ENCODE measurements at regions not wholly inside any gene's neighbourhood (a gene's known extent, or its start where the extent isn't known, plus 50 kb on each side); places are given as distances from the start of the nearest gene placed in this dataset.

DNA sequence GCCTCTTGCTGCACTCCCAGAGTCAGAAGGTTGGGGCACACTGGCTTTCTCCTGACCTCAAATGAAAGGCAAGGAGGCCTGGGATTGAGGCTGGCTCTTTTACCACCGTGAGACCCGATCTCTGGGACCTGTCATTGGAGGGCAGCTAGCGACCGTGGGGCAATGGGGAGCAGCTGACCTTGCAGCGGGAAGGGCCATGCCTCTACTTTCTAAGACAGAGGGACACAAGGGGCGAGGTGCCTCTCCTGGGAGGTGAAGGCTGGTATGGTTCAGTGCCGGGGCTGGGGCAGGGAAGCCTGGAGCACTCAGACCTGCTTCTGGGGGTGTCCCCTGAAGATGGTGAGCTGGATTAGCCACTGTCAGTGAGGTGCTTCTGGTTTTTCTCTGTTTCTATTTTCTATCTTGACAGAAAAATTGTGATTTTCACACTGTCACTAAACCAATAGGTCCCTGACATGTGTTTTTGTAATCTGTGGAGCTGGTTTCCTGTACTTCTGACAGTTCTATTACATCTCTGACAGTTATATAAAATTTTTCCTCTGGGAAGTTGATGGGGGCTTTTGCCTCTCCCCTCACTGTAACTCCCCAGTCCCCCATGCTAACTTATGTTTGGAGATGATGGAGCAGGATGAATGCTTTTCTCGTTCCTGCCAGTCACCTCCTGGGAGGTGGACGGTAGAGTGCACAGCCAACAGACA lies 340.8 kb downstream of the RPS24 start:
- no peak for DNase-seq

DNA sequence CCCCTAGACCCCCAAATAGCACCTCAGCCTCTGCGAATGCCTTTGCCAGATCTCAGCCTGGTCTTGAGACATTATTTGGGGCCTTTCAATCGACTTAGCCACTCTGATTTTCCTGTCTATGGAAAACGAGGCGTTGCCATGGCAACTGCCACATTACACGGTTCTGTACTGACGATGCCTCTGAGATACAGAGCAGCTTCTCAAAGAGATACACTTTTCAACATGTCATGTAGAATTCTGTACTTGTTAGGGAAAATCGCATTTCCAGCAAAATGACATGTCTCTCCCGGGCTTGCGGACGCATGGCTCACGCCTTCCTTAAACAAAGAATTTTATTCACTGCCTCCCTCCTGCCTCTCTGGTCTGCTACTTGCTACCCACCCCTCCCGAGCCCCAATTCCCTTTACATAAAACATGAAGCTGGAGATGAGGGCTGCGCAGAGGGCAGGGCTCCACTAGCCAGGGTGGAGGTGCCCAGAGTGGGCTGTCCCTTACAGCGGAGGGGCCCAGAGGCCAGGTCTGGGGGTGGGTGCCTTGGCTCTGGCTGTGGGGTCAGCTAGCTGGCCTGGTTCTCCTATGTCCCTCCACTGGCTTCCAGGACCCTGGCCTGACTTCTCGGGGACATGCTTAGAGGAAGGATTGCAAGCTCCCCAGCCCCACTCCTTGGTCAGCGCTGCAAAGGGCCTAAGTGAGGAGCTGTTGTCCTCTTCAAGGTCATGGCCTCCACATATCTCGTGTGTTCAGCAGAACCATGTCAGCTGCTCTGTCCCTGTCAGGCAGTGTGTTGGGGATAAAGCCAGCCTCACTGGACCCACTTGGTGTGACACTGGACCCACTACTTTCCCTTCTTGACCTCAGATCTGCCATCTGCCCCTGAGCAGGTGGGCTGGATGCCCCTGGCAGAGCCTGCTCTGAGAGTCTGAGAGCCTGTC lies 342.5 kb downstream of the RPS24 start:
- no peak for DNase-seq

DNA sequence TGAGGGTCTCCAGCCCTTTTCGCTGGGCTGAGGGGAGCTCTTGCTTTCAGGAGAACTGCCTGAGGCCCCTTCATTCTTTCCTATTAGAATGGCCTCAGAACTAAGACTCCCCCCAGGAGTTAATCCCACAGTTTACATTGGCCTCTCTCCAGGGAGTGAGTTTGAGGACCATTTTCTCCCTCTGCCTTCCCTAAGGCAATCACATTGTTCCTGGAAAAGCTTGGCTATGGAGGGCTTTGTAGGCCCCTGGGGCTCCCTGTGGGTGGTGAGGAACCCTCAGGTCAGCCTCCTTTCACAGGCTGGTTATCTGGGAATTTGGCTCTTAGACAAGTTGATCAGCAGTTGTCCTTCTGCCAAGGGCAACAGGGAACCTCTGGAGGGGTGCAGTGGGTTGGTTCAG lies 343.7 kb downstream of the RPS24 start:
- DNase-seq = no peak

- no peak for DNase-seq
Observed at GRCh38 chr10:78378192-78378591, 344.5 kb downstream of the RPS24 start.

DNA sequence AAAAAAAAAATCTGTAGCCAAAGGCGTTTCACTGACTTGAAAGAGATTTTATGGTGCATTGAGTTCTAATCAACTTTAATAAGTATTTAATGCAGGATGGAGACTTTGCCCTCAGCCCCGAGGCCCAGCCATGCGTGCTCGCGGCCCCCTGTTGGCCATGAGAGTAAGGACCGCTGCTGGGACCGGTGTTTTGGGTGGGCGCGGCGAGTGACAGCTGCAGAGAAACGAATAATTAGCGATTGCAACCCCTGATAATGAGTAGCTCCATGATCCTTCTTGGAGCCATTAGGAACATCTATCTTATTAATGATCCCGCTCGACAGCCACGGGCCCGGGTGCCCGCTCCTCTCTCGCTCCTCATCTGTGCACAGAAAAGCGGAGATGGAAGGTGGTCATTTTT lies 347.4 kb downstream of the RPS24 start:
- no peak for DNase-seq

- no peak for DNase-seq
Observed at GRCh38 chr10:78382047-78382446, 348.4 kb downstream of the RPS24 start.

- no peak for DNase-seq
Observed at GRCh38 chr10:78382772-78383171, 349.1 kb downstream of the RPS24 start.

DNA sequence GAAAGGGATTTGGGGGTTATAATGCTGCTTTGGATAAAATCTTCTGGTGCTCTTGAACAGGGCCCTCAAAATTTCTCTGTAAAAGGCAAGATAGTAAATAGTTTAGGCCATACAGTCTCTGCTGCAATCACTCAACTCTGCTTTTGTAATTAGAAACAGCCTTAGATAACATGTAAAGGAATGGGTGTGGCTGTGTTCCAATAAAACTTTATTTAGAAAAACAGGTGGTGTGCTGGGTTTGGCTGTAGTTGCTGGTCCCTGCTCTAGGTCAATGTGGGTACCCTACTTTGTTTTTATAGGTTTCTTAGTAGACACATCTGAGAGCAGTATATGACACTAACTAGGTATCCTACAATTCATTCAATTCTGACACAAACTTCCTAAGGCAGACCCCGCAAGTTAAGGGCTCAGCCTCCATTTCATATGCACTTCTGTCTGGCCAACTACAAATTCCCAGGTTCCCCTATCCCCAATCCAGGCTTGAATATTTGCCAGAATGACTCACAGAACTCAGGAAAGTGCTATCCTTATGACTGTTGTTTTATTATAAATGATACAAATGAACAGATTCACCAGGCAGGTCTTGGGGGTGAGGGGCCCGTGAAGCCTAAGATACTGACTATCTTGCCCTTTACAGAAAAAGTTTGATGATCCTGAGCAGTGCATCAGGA lies 349.9 kb downstream of the RPS24 start:
- no peak for DNase-seq

DNA sequence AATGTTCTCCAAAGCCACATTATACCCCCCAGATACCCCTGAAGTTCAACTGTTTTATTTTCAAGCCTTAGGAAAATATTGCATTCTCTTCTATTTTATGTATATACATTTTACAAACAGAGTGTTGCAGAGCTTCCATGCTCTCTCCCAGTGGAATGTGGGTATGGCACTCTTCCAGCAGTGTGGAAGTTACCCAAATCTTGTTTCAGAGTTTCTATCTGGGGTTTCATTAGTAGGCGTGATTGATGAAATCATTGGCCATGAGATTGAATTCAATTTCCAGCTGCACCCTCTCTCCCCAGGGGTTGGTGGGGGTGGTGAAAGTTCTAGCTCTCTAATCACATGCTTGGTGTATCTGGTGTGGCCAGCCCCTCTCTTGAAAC lies 350.4 kb downstream of the RPS24 start:
- no peak for DNase-seq

- no peak for DNase-seq
Observed at GRCh38 chr10:78385599-78385998, 351.9 kb downstream of the RPS24 start.

- no peak for DNase-seq
Observed at GRCh38 chr10:78386509-78386908, 352.8 kb downstream of the RPS24 start.

DNA sequence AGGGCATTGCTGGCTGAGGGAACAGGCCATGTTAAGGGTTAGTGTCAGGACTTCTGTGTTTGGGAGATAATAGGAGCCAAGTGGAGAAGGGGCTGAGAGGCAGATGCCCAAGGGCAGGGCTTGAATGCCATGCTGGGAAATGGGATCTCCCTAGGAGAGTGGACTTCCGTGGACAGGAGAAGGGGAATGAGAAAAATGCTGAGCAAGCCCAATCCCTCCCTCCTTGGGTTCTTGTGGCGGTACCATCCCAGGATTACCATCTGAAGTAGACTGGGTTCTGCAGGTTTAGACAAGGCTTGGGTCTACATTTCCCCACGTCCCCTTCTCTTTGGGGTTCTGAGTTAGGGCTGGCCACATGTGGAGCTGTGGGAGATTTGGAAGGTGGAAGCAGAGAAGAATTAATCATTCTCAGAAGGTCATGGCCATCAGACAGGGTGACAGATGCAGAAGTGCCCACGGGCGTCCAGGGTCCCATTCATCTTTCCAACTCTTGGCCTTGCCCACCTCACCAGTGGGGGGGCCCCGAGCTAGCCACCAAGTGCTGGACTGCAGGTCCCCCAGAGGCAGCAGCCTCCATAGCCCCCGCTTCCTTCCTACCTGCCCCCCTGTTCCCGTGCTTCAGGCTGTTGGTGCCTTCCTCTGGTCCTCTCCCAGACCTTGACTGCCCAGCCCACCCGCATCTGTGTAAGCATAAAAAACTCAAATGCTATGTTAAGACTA lies 354.8 kb downstream of the RPS24 start:
- DNase-seq = no peak

GRCh38 chr10:78389419-78389818 lies 355.8 kb downstream of the RPS24 start:
- no peak for DNase-seq

- no peak for DNase-seq
Observed at GRCh38 chr10:78390051-78390450, 356.4 kb downstream of the RPS24 start.

- DNase-seq = no peak
Observed at GRCh38 chr10:78390817-78391216, 357.2 kb downstream of the RPS24 start.

DNA sequence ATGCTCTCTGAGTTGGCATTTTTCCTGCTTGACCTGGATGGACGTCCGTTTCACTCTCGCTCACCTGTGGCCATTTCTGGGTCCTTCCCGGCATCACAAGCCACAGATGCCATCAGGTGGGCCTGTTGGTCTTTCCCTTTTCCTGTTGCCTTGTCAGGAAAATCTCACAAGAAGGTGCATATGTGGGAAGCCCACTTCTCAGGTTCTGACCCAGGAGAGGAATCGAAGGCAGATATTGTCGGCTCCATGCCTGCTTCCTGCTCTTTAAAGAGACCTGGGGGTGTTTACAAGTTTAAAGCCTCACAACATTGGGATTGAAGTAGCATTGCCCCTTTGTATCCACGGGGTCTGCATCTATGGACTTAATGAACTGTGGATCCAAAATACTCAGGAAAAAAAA lies 357.9 kb downstream of the RPS24 start:
- no peak for DNase-seq

GRCh38 chr10:78392197-78392596 lies 358.5 kb downstream of the RPS24 start:
- no peak for DNase-seq

DNA sequence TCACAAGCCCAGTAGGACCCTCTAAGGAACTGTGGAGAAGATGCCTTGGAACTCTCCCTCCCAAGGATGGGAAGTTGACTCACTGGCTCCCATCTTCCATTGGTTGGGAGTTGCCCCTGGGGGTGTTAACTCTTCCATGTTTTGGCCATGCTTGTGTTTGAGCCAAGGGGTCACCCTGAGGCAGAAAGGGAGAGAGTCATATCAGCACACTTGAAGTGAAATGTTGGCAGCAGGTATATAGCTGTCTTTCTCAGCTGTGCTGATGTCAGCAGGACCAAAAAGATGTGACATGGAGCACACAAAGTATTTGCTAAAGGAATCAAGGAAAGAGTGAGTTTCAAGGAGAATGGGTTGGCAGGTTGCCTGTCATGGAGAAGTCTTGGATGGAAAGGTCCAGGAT lies 359.4 kb downstream of the RPS24 start:
- no peak for DNase-seq

GRCh38 chr10:78394047-78394446 lies 360.4 kb downstream of the RPS24 start:
- no peak for DNase-seq

- DNase-seq = no peak
Observed at GRCh38 chr10:78395162-78395561, 361.5 kb downstream of the RPS24 start.

- DNase-seq = no peak
Observed at GRCh38 chr10:78396754-78397153, 363.1 kb downstream of the RPS24 start.

DNA sequence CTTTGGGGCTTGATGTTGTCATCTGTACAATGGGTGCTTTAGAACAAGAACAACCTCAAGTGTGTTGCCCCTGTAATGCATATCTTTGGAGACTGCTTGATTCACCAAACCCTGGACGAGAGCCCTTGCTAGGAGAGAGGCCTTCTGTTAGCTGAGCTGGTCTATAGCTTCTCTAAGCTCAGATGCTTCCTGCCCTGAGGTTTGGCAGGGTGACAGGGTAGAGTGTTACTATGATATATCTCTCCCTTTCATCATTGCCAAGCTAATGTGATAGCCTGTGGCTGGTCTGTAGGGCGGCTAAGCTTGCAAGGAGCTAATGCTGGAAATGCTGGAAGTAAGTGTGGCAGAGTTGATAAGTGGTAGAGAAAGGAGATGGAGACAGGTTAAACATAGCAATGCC lies 364.1 kb downstream of the RPS24 start:
- DNase-seq = no peak

- no peak for DNase-seq
Observed at GRCh38 chr10:78398382-78398781, 364.7 kb downstream of the RPS24 start.

Measured in NCI-H1694 (cell line).